Testis (tissue), 2 donors: ENCODE measurements at regions not wholly inside any gene's neighbourhood (a gene's known extent, or its start where the extent isn't known, plus 50 kb on each side); places are given as distances from the start of the nearest gene placed in this dataset.

Source experiments
- DNase-seq: peaks from one replicate; pipeline ENCODE4 v3.0.0-alpha.2; 2019
- H3K27ac ChIP-seq, 2 donors: fragments of 200-600 bp; sonication (generic); one replicate each; pipeline ENCODE4 v1.5.1; 2019
- H3K27me3 ChIP-seq: fragments of 200-600 bp; sonication (generic); one replicate; pipeline ENCODE4 v1.5.1; 2019
- H3K36me3 ChIP-seq: fragments of 200-600 bp; sonication (generic); one replicate; pipeline ENCODE4 v1.5.1; 2017; ENCODE audit warnings: low read depth; ENCODE audit errors: missing control alignments
- H3K4me1 ChIP-seq: fragments of 200-600 bp; sonication (generic); one replicate; pipeline ENCODE4 v1.5.1; 2019
- H3K4me3 ChIP-seq, 2 donors: fragments of 200-600 bp; sonication (generic); one replicate each; pipeline ENCODE4 v1.5.1; 2017 to 2019
- H3K9me3 ChIP-seq: fragments of 200-600 bp; sonication (generic); one replicate; pipeline ENCODE4 v1.5.1; 2017
- CTCF ChIP-seq, 3 experiments: fragments of 450-650 bp in 2 of 3; fragments of 200-600 bp in 1 of 3; sonication (generic) in 1 of 3; IDR thresholded peaks; one replicate each; pipeline ENCODE4 v1.5.1; 2016 to 2019; ENCODE audit warnings: antibody characterized with exemption in 3 of 3, mild to moderate bottlenecking in 2 of 3, moderate library complexity in 1 of 3
- POLR2A ChIP-seq: fragments of 450-650 bp; IDR thresholded peaks from one replicate; pipeline ENCODE4 v1.6.1; 2017; ENCODE audit warnings: antibody characterized with exemption, mild to moderate bottlenecking, moderate library complexity
- WGBS, 2 donors: methylation state at CpG; one replicate each; pipeline ENCODE4 v1.1.5; 2018; 5-methylcytosine and 5-hydroxymethylcytosine counted together
- intact Hi-C: fragments of 100-400 bp; cut with DNase I; formaldehyde crosslinking; loops from one replicate; pipeline ENCODE4 v1.15.1; 2023; ENCODE audit warnings: low total_unique reads

GRCh38 chrY:15535784-15536511 is 1011.6 kb downstream of the NLGN4Y start:
- Histone ChIP-seq H3K4me1 (no peaks in the 10 kb centered on the region), H3K4me3 (no peak overlapping the region), H3K27me3 (no peaks in the 10 kb centered on the region), H3K36me3 (no peaks in the 10 kb centered on the region), H3K9me3 (no peaks in the 10 kb centered on the region), H3K27ac (no peak overlapping the region)
- no peak for DNase-seq
- intact Hi-C loops, result no loop called here
- TF ChIP-seq POLR2A, result no peak
- no peak for TF ChIP-seq CTCF (IDR thresholded peaks at IDR 0.05)
- 65 to 73% methylated on average over 3 to 4 of the region's 4 CpGs for WGBS, 2 donors

- TF ChIP-seq CTCF (IDR thresholded peaks at IDR 0.05) (no peak), POLR2A (no peak)
- Histone ChIP-seq H3K4me3 (no peak overlapping the region), H3K27ac (no peak overlapping the region), H3K27me3 (no peaks in the 10 kb centered on the region), H3K4me1 (no peaks in the 10 kb centered on the region), H3K36me3 (no peaks in the 10 kb centered on the region), H3K9me3 (no peaks in the 10 kb centered on the region)
- intact Hi-C loops, result no loop called here
- no peak for DNase-seq
Observed at GRCh38 chrY:15540516-15540915, 1016.2 kb downstream of the NLGN4Y start.

GRCh38 chrY:15546177-15546754 is 1021.9 kb downstream of the NLGN4Y start:
- DNase-seq, result no peak
- H3K9me3 ChIP-seq, result no peaks in the 10 kb centered on the region
- WGBS, 2 donors, result 89 to 100% methylated on average over 1 of the region's 1 CpG
- intact Hi-C loops, result no loop called here
- H3K27ac ChIP-seq, result no peak overlapping the region
- no peak for TF ChIP-seq POLR2A
- no peak for TF ChIP-seq CTCF (IDR thresholded peaks at IDR 0.05)
- H3K27me3 ChIP-seq, result no peaks in the 10 kb centered on the region
- H3K4me1 ChIP-seq, result no peaks in the 10 kb centered on the region
- H3K36me3 ChIP-seq, result no peaks in the 10 kb centered on the region
- no peak overlapping the region for H3K4me3 ChIP-seq

GRCh38 chrY:15552074-15552473 is 1027.7 kb downstream of the NLGN4Y start:
- TF ChIP-seq CTCF (IDR thresholded peaks at IDR 0.05) (no peak), POLR2A (no peak)
- Histone ChIP-seq H3K27me3 (no peaks in the 10 kb centered on the region), H3K4me1 (no peaks in the 10 kb centered on the region), H3K4me3 (no peak overlapping the region), H3K36me3 (no peaks in the 10 kb centered on the region), H3K9me3 (no peaks in the 10 kb centered on the region), H3K27ac (no peak overlapping the region)
- intact Hi-C loops, result no loop called here
- no peak for DNase-seq
- 88 to 89% methylated on average over 1 to 2 of the region's 2 CpGs for WGBS, 2 donors

GRCh38 chrY:15554991-15555390 is 1030.7 kb downstream of the NLGN4Y start:
- 100% methylated on average over 1 of the region's 1 CpG for WGBS, 2 donors
- no peak for DNase-seq
- no peak for TF ChIP-seq POLR2A
- TF ChIP-seq CTCF (IDR thresholded peaks at IDR 0.05), result no peak
- Histone ChIP-seq H3K4me3 (no peak overlapping the region), H3K27ac (no peak overlapping the region), H3K36me3 (no peaks in the 10 kb centered on the region), H3K9me3 (no peaks in the 10 kb centered on the region), H3K27me3 (no peaks in the 10 kb centered on the region), H3K4me1 (no peaks in the 10 kb centered on the region)
- intact Hi-C loops, result no loop called here
